NCI-H345 (cell line): ENCODE measurements at regions not wholly inside any gene's neighbourhood (a gene's known extent, or its start where the extent isn't known, plus 50 kb on each side); places are given as distances from the start of the nearest gene placed in this dataset.
"Not testable (repeated sequence)": the region's sequence is repeated elsewhere in the genome, so short reads cannot be mapped to it uniquely, and the experiment has no call there.

Source experiments
- DNase-seq: peaks from one replicate; lab custom pipeline; 2025; lab: John Stamatoyannopoulos, UW

DNA sequence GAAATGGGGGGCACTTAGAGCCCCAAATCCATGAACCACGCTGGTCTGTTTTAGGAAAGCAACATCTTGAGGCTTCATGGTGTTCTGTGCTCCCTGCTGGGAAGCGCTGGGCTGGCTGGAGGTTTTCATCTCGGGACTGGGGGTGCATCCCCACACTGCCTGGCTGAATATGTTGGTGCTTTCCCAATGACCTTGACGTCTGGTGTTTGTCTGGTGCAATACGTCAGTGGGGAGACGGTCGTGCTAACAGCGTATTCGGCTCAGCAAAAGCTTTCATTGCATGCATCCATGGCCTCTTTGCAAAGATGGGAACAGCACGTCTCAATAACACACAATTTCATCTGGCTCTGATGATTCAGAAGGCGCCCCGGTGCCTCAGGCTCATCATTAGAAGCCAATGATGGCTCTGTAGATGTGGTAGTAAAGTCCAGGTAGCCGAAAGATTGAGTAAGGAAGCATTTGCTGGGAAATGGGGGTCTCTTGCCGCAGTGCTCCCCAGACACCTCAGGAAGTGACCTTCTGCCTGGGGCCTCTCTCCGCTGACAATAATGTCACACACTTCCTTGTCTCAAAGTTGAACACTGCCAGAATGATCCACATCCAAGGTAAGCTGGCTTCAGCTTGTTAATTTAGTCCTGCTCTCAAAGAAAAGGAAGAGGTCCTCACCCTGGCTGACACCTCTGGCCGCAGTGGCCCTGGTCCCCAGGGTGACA lies 97.7 kb downstream of the ING1 start:
- no peak for DNase-seq

GRCh38 chr13:110811771-110812120 lies 98.2 kb downstream of the ING1 start:
- no peak for DNase-seq

DNA sequence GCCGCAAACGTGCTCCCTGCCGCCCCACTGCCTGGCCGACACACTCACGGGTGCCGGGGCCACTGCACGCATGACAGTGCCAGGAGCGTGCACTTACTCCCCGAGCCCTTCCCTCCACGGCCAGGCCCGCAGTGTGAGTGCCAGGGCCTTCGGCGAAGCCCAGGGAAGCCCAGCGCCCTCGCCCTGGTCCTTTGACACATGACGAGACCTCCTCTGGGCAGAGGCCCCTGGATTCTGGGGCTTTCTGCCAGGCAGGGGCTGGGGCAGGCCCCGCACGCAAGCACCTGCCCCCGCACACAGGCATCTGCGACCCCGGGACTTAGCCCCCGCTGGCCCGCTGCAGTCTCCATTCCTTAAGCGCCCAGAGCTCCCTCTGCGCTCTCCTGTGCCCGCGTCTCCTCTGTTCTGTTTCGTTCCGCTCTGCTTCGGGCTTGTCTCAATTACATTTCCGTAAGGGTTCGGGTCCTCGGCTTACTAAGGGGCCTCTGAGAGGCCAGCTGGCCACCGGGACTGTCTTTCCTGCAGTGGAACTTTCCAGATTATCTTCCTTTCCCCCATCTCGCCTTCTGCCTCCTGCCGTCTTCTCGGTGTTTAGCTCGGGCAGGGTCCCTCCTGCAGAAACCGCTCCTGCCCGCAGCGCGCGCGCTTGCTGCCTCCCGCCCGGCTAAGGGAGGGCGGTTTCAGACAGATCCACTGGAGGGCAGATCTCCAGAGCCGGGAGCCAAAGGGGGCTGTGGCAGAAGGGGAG lies 98.8 kb downstream of the ING1 start:
- no peak for DNase-seq

- DNase-seq = no peak
These were observed 99.6 kb downstream of the ING1 start for GRCh38 chr13:110812869-110813645.

DNA sequence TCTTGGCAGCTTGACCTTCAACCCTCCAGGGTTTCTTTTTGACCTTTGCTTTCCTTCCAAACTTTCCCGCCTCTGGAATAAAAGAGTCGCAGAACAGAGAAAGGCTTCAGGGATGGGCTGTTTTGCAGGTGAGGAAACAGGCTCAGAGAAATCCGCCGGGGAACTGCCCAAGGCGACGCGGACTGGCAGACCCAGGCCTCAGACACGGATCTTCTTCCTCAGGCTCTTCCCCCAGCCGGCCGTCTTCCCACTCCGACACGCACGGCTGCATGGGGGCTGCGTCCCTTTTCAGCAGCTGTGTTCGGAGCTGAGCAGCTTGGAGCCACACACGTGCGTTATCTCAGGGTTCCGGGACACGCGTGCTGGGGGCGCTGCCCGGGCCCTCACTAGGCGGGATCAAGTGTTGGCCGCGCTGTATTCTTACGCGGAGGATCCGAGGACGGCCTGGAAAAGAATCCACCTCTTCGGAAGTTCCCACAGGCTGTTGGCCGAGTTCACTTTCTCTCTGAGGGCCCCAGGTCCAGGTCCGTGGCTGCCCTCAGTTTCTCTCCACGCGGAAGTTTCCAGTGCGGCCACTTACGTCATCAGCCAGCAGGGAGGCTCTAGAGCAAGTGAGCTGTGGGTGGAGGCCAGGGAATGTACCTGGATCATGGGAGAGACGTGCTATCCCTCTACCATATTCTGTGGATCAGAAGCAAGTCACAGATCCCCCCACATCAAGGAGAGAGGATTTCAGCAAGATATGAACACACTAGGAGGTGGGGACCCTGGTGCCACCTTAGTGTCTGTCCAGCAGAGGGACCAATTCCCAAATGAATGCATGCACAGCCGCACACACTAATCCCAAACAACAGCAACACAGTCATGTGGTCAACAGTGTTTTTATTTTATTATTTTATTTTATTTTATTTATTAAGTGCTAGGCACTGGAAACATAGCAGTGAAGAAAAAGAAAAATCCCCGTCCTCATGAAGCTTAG lies 100.4 kb downstream of the ING1 start:
- DNase-seq = no peak

GRCh38 chr13:110815471-110816204 lies 99.2 kb downstream of the ANKRD10 start:
- peak; percentile 73 for DNase-seq

GRCh38 chr13:110816500-110816899 lies 98.4 kb downstream of the ANKRD10 start:
- no peak for DNase-seq

- no peak for DNase-seq
These were observed 97.7 kb downstream of the ANKRD10 start for GRCh38 chr13:110817143-110817542.

GRCh38 chr13:110818747-110819146 lies 96.1 kb downstream of the ANKRD10 start:
- DNase-seq = no peak

DNA sequence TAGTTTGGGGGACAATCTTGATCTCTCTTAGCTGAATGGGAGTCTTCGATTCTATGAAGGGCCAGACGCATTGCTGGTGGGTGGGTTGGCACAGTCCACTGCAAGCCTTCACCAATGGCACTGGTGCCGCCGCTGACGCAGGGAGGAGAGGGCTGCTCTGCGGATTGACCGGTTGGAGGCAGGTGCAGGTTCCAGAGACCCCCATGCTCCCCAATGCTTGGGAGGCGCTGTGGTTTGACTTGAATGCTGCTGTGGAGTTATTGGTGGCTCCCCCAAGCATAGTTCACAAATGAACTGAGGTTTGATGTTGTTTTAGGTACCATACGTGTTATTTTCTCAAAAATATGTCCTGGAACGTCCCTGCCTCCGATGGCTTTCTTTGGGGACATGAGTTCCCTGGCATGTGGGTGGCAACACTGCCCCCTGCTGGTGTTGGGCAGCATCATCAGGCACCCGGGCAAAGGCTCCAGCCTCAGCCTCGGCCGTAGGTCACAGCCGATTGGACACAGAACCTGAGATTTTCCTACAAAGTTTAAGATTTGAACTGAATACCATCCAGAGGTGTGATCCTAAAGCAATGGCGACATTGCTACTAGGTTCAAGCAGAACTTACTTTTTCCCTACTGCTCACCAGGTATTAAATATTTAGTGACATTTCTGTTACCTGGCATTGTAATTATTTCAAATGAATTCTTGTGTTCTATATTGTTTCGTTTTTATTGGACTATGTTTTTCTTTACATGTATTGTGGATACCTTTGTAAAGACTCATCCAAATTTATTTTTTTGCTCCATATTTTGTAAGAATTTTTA lies 95.5 kb downstream of the ANKRD10 start:
- DNase-seq = peak; percentile 67

- DNase-seq = peak; percentile 66
These were observed 94.5 kb downstream of the ANKRD10 start for GRCh38 chr13:110820322-110820721.

DNA sequence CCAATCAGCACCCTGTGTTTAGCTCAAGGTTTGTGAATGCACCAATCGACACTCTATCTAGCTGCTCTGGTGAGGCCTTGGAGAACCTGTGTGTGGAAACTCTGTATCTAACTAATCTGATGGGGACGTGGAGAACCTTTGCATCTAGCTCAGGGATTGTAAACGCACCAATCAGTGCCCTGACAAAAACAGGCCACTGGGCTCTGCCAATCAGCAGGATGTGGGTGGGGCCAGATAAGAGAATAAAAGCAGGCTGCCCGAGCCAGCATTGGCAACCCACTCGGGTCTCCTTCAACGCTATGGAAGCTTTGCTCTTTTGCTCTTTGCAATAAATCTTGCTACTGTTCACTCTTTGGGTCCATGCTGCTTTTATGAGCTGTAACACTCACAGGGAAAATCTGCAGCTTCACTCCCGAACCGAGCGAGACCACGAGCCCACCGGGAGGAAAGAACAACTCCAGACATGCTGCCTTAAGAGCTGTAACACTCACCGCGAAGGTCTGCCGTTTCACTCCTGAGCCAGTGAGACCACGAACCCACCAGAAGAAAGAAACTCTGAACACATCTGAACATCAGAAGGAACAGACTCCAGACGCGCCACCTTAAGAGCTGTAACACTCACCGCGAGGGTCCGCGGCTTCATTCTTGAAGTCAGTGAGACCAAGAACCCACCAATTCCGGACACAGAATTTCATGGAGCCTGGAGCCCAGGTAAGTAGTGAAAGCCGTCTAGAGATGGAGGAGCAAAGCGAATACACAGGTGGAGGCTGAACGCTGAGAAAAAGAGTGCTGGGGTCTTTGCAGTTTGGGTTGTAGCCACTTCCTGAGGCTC lies 92.8 kb downstream of the ANKRD10 start:
- not testable (repeated sequence) for DNase-seq

GRCh38 chr13:110822669-110822945 lies 92.3 kb downstream of the ANKRD10 start:
- no peak for DNase-seq

- DNase-seq = no peak
These were observed 90.1 kb downstream of the ANKRD10 start for GRCh38 chr13:110824702-110825300.

- DNase-seq = no peak
These were observed 89.4 kb downstream of the ANKRD10 start for GRCh38 chr13:110825516-110825915.

GRCh38 chr13:110826101-110826500 lies 88.8 kb downstream of the ANKRD10 start:
- no peak for DNase-seq

- no peak for DNase-seq
These were observed 87.8 kb downstream of the ANKRD10 start for GRCh38 chr13:110826861-110827672.
